Smooth muscle cell (in vitro differentiated cells): ENCODE measurements at regions not wholly inside any gene's neighbourhood (a gene's known extent, or its start where the extent isn't known, plus 50 kb on each side); places are given as distances from the start of the nearest gene placed in this dataset.

ENCODE experiments used
- DNase-seq: peaks from one replicate; lab custom pipeline; 2025; ENCODE audit not compliant: unreplicated experiment; lab: John Stamatoyannopoulos, UW
- H2AFZ ChIP-seq: fragments of 200-600 bp; sonication (generic); 2 replicates; pipeline ENCODE4 v1.6.0; 2016; ENCODE audit warnings: antibody characterized with exemption, low read depth, mild to moderate bottlenecking
- H3F3A ChIP-seq: fragments of 200-600 bp; sonication (generic); 2 replicates; pipeline ENCODE4 v1.6.0; 2017; ENCODE audit warnings: antibody characterized with exemption, low read depth
- H3K27ac ChIP-seq: fragments of 200-600 bp; sonication (generic); 2 replicates; pipeline ENCODE4 v1.5.1; 2016; ENCODE audit warnings: low read depth, mild to moderate bottlenecking
- H3K27me3 ChIP-seq: fragments of 200-600 bp; sonication (generic); 2 replicates; pipeline ENCODE4 v1.6.1; 2016; ENCODE audit warnings: low read depth, mild to moderate bottlenecking
- H3K36me3 ChIP-seq: fragments of 200-600 bp; sonication (generic); 2 replicates; pipeline ENCODE4 v1.5.1; 2016; ENCODE audit warnings: low read depth
- H3K4me1 ChIP-seq: fragments of 200-600 bp; sonication (generic); 2 replicates; pipeline ENCODE4 v1.5.1; 2016; ENCODE audit warnings: low read depth
- H3K4me2 ChIP-seq: fragments of 200-600 bp; sonication (generic); 2 replicates; pipeline ENCODE4 v1.6.0; 2016; ENCODE audit warnings: mild to moderate bottlenecking
- H3K4me3 ChIP-seq: fragments of 200-600 bp; sonication (generic); 2 replicates; pipeline ENCODE4 v1.5.1; 2016; ENCODE audit warnings: mild to moderate bottlenecking
- H3K79me2 ChIP-seq: fragments of 200-600 bp; sonication (generic); 2 replicates; pipeline ENCODE4 v1.6.0; 2016; ENCODE audit warnings: low read depth, mild to moderate bottlenecking
- H3K9ac ChIP-seq: fragments of 200-600 bp; sonication (generic); 2 replicates; pipeline ENCODE4 v1.6.0; 2016; ENCODE audit warnings: low read depth
- H3K9me3 ChIP-seq: fragments of 200-600 bp; sonication (generic); replicated peaks from 2 replicates; pipeline ENCODE4 v1.5.1; 2016; ENCODE audit warnings: low read depth
- H4K20me1 ChIP-seq: fragments of 200-600 bp; sonication (generic); 2 replicates; pipeline ENCODE4 v1.6.0; 2016; ENCODE audit warnings: low read depth
- WGBS: methylation state at CpG from one replicate; pipeline ENCODE4 v1.1.7; 2016; ENCODE audit warnings: low lambda C conversion rate; 5-methylcytosine and 5-hydroxymethylcytosine counted together
- TF ChIP-seq, protein P1 (sequence below): fragments of 200-600 bp; sonication (generic); IDR thresholded peaks from 2 replicates; pipeline ENCODE4 v1.5.1; 2017; ENCODE audit warnings: borderline replicate concordance, mild to moderate bottlenecking, antibody characterized with exemption; ENCODE audit not compliant: insufficient read depth, poor library complexity, severe bottlenecking

DNA sequence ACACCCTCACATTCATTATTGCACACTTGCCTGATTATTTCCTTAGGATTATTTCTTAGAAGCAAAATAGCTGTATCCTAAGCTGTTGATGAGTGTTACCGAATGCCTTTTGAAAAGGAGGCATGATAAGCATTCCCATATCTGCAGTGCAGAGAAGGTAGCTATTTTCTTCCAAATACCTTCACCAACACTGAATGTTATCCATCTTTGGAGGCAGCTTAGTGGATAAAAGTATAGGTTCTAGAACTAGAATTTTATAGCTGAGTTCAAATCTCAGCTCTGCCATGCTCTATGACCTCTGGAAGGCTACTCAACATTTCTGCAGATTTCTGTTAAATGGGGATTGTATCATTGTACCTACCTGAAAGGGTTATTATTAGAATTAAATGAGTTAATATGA is 185.0 kb upstream of the CCDC150 start:
- Histone ChIP-seq H3K27ac (no peak overlapping the region), H4K20me1 (no peaks in the 10 kb centered on the region), H3K36me3 (no peaks in the 10 kb centered on the region), H3K79me2 (peaks cover 2% of the 10 kb centered on the region), H3K9me3 (no peaks in the 10 kb centered on the region), H3K27me3 (no peaks in the 10 kb centered on the region), H3K9ac (no peak overlapping the region), H3F3A (no peaks in the 10 kb centered on the region), H3K4me1 (no peaks in the 10 kb centered on the region), H3K4me3 (no peak overlapping the region), H3K4me2 (no peak overlapping the region), H2AFZ (no peak overlapping the region)
- TF ChIP-seq, protein P1, sequence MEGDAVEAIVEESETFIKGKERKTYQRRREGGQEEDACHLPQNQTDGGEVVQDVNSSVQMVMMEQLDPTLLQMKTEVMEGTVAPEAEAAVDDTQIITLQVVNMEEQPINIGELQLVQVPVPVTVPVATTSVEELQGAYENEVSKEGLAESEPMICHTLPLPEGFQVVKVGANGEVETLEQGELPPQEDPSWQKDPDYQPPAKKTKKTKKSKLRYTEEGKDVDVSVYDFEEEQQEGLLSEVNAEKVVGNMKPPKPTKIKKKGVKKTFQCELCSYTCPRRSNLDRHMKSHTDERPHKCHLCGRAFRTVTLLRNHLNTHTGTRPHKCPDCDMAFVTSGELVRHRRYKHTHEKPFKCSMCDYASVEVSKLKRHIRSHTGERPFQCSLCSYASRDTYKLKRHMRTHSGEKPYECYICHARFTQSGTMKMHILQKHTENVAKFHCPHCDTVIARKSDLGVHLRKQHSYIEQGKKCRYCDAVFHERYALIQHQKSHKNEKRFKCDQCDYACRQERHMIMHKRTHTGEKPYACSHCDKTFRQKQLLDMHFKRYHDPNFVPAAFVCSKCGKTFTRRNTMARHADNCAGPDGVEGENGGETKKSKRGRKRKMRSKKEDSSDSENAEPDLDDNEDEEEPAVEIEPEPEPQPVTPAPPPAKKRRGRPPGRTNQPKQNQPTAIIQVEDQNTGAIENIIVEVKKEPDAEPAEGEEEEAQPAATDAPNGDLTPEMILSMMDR, result no peak
- DNase-seq, result no peak
- 97% methylated on average over 1 of the region's 1 CpG for WGBS

DNA sequence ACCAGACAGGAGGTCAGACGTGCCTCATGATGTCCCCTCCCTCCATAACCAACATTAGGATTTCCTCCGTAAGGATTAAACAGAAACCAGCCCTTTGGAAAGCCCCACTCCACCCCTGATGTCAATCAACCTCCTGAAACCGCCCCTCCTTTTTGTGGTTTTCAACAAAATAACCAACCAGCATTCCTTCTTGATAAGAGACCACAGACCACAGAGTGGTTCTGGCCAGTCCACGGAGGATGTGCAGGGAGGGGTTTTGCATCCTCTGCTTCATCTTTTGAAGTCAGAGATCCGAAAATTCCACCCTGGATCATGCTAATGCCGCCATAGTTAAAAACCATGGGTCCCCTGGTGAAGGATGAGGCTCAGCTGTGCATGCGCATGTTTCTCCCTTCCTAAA is 180.0 kb upstream of the CCDC150 start:
- Histone ChIP-seq H2AFZ (no peak overlapping the region), H3K27ac (peak overlapping the region; percentile 14), H3K27me3 (no peaks in the 10 kb centered on the region), H3K4me3 (no peak overlapping the region), H3K36me3 (no peaks in the 10 kb centered on the region), H3F3A (no peaks in the 10 kb centered on the region), H3K79me2 (peaks cover 8% of the 10 kb centered on the region), H4K20me1 (no peaks in the 10 kb centered on the region), H3K4me1 (peaks cover 4% of the 10 kb centered on the region), H3K9ac (no peak overlapping the region), H3K9me3 (no peaks in the 10 kb centered on the region), H3K4me2 (peak overlapping the region; percentile 78)
- WGBS, result 14% methylated on average over 7 of the region's 7 CpGs
- DNase-seq, result no peak
- TF ChIP-seq, protein P1, result no peak

GRCh38 chr2:196463706-196464105 is 175.8 kb upstream of the CCDC150 start:
- Histone ChIP-seq H3K4me2 (no peak overlapping the region), H3K9me3 (no peaks in the 10 kb centered on the region), H3K9ac (no peak overlapping the region), H4K20me1 (no peaks in the 10 kb centered on the region), H3K79me2 (peaks cover 12% of the 10 kb centered on the region), H3K36me3 (no peaks in the 10 kb centered on the region), H3F3A (no peaks in the 10 kb centered on the region), H3K27ac (no peak overlapping the region), H3K4me1 (peaks cover 15% of the 10 kb centered on the region), H3K4me3 (no peak overlapping the region), H2AFZ (no peak overlapping the region), H3K27me3 (no peaks in the 10 kb centered on the region)
- TF ChIP-seq, protein P1, result no peak
- no peak for DNase-seq
- 88% methylated on average over 1 of the region's 1 CpG for WGBS

- Histone ChIP-seq H4K20me1 (no peaks in the 10 kb centered on the region), H3K4me2 (no peak overlapping the region), H3K27ac (no peak overlapping the region), H3K4me1 (peaks cover 15% of the 10 kb centered on the region), H2AFZ (no peak overlapping the region), H3K9me3 (no peaks in the 10 kb centered on the region), H3K27me3 (no peaks in the 10 kb centered on the region), H3K36me3 (no peaks in the 10 kb centered on the region), H3F3A (no peaks in the 10 kb centered on the region), H3K9ac (no peak overlapping the region), H3K79me2 (peaks cover 12% of the 10 kb centered on the region), H3K4me3 (no peak overlapping the region)
- WGBS, result 68% methylated on average over 2 of the region's 2 CpGs
- DNase-seq, result no peak
- TF ChIP-seq, protein P1, result no peak
Measured at GRCh38 chr2:196464311-196464710, 175.2 kb upstream of the CCDC150 start.
